HG03378 (cell line): ENCODE measurements at regions not wholly inside any gene's neighbourhood (a gene's known extent, or its start where the extent isn't known, plus 50 kb on each side); places are given as distances from the start of the nearest gene placed in this dataset.

Experiments
- ATAC-seq: cut with Tn5 transposase; IDR thresholded peaks from one replicate; pipeline ENCODE4 v1.9.1; 2021; ENCODE audit warnings: mild to moderate bottlenecking, moderate library complexity; ENCODE audit not compliant: unreplicated experiment

DNA sequence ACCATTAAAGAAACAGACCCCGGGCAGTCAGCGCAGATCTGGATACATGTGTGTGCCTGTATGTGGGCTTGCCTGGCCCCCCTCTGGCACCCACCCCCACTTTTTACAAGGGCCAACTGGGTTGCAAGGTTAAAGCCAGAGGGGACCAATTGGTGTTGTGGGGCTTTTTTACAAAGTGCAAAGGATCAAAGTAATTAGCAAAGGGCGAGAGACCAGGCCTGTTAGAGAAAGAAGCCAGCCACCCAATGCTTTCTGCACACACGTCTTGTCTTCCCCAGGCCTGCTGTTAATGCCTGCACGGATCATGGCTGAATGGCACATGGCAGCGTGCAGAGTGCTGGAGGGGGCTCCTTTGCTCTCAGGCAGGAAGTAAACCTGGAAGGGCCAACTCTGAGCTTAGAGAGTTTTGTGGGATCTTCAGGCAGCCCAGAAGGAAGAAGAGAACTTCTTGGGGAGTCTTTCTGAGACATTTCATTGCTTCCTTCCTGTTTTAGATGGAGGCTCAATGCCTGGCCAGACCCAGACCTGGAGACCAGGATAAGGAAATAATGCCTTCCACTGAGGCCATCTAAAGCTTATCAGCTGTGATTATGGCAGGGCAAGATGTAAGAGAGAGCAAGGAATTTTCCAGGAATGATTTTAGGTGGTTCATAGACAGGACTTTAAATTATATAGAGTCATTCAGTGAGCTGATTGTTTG is 523.4 kb upstream of the TBX3 start:
- no peak for ATAC-seq

DNA sequence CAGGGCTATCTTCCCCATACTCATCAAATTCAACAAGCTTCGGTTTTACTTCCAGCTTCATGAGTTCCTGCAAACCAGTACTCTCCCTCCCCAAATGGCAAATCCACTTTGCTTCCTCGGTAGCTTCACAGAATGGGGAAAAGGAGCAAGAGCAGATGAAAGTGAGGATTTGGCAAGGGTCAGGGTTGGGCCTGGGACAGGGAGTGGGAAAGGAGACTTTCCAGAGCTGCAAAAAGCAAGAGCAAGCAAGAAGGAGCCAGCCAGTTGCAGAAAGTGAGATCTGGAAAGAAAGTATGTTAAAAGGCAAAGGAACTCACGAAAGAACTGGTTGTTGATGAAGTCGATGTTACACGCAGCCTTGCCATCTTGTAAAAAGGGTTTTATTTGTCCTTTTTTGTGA is 522.8 kb upstream of the TBX3 start:
- ATAC-seq: no peak

DNA sequence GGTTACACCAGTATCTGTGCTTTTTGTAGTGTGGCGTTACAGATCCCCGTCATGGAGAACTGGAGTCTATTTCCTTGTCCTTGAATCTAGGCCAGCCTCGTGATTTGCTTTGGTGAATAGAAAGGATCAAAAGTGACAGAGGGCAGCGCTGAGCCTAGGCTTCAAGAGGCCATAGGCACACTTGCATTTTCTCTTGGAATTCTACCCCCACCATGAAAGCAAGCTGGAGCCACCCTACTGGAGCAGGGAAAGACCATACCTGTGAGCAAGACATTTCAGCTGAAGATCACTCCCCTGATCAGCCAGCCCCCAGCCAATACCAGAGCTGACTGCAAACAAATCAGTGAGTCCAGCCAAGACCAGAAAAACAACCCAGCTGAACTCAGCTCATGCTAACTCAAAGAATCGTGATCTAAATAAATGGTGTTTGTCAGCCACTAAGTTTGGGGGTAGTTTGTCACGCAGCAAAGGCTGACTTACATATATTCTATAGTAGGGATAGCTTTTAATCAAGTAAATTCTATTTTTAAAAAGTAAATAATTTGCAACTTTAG is 521.9 kb upstream of the TBX3 start:
- ATAC-seq: no peak

DNA sequence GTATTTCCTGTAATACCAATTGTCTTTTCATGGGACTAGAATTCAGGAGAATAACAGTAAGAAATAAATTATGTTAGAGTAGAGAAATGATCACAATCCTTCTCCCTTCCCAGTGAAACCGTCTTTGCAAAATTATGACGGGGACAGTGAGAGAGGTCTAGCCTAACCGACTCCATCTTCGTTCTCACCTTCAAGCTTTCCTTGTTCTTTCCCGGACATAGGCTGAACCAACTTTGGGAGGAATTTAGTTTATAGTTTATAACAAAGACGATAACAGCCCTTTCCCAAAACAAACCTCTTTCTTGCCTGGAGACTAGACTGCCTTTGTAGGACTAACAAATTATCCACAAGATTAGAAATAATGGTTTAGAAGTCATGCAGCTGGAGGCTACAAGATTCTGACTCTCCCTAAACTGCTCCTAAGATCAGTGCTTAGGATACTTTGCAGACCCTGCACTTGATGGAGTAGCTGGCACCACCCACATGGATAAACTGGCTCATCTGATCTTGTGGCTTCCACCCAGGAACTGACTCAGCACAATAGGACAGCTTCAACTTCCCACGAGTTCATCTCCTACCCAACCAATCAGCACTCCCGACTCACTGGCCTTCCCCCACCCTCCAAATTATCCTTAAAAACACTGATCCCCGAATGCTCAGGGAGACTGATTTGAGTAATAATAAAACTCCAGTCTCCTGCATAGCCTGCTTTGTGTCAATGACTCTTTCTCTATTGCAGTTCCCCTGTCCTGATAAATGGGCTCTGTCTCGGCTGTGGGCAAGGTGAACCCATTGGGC is 521.2 kb upstream of the TBX3 start:
- no peak for ATAC-seq

DNA sequence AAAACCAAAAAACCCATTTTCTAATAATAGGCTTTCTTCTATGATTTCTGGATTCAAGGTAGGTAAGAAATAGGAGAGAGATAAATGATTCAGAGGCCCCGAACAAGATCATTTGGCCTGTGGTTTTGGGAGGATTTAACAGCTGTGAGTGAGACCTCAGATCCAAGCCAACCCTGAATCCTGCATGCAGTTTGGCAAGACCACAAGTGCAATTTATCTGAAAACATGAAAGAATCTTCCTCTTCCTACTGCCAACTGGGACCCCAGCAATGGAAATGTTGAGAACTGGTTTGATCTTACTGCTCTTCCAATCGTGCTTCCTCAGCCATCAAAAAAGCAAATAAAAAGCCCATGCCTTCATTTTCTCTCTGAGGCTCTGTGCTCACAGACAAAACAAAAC is 519.7 kb upstream of the TBX3 start:
- no peak for ATAC-seq

DNA sequence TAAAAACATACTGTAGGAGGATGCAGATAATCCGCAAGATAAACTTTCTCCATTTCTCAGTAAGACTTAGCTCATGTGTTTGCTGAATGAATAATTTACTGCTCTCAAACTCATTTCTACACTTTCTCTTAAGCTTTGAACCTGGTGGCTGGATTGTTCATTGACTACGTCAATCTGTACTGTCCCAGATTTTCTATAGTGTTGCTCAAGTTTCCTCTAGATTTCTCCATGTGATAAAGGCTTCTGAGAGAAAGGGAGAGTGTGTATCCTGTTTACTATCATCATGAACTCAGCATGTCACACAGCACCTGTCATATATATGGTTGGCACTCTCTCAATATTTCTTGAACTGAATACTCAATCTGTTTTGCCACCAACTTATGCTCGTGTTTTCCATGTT is 518.0 kb upstream of the TBX3 start:
- ATAC-seq: no peak

DNA sequence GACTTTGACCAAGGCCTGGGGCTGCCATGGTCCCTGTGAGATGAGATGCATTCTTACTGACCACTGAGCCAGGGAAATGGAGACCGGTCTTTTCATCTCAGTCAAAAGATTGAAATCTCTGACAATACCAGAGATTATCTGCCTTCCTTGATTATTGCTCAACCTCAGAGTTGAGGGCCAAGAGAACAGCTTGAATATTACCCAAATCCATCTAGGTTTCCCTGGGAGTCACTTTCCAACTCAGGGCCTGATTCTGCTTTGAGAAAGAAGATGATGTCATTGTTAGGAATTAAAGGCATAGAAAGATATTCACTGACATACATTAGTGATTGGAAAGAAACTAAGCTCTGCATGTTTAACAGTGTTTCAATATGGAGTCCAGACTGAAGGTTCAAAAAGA is 515.9 kb upstream of the TBX3 start:
- no peak for ATAC-seq

DNA sequence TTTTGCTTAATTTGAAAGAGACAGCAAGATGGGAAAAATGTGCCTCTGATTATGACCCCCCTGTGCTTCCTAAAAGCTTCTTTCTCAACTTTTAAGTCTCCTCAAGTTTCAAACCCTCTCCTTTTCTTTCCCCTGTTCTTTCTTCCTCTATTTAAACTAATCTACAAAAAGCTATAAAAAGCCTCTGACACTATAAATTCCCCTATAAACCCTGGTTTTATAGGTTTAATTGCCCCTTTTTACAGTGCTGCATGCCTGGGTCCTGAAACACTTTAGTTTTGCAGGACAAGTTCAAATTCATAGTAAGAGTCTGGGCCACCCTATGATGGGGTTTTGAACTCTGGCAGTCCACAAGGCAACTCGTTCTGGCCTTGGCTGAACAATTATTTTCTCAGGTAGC is 510.9 kb upstream of the TBX3 start:
- no peak for ATAC-seq

DNA sequence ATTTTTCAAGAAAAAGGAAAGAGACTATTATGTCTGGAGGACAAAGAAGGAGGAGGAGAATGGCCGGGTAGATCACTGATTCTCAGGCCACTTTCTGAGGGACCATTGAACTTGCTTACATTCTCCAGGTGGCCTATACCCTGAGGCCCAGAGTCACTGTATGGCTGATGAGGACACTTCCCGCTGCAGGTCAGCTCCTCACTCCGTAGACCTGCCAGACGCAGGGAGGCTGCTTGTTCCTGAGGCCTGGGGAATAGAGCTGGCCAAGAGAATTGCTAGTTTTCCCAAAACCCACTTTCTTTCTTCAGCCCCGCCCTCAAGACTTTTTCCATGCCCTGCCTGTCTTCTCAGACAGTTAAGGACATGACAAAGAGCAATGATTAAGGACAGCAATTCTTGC is 510.5 kb upstream of the TBX3 start:
- no peak for ATAC-seq

DNA sequence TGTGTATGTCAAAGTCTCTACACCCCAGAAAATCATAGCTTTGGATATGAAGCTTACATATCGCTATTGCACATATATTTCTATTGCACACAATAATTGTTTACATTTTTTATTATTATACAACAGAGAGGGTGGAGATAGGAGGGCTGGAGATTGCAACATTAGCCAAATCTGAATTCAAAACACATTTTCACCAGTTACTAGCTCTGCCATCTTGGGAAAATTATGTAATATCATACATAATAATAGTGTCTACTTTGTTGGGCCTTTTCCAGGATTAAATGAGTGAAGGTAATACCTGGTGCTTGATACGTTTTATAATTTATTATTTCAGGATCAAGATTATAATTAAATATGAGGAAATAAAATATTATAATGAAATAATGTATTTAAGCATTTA is 507.4 kb upstream of the TBX3 start:
- ATAC-seq: no peak

DNA sequence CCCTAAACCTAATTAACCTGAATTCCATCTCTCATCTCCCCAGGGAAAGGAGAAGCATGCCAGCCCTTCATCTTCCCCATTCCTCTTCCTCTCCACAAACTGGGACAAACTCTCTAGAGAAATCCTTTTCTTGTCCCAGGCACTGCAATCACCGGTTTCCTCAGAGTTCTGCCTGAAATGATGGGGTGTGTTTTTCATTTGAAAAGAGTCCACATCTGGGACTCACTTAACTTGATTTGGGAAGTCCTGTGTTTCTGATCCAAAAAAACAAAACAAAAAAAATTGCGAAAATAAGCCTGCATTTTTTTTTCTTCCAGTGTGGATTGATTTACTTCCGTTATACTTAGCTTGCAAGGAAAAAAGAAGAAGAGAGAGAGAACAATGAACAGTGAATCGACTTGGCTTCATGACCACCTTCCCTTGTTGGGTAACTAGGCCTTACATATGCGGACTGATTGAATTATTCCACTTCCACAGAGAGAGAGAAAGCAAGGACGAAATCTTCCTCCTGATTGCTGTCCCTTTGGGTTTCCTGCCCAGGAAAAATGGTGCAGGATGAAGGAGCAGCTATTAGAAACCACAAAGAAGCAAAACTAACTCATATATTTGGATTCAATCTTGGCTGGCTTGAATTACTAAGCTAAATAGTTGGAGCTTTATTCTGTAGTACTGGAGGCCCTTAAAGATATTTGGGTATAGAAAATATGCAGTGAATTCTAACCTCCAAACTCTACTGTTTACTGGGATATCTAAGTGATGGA is 506.2 kb upstream of the TBX3 start:
- ATAC-seq: no peak

DNA sequence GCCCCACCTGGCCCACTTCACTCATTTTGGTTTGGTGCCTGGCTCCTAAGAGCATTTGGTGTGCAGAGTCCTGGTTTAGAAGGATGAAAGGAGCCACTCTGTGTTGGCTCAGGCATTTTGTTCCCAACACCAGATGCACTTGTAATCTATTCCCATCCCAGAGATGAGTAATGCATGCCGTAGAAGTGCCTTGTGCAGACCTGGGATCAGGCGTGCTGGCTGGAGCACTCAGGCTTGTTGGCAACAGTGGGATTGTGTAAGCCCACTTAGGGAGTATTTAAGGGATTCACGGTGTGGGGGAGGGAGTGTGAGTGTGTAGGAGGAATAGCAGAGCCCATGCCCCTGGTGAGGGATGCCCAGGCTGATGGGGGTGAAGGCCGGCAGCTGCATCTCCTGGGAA is 501.5 kb upstream of the TBX3 start:
- ATAC-seq: no peak

DNA sequence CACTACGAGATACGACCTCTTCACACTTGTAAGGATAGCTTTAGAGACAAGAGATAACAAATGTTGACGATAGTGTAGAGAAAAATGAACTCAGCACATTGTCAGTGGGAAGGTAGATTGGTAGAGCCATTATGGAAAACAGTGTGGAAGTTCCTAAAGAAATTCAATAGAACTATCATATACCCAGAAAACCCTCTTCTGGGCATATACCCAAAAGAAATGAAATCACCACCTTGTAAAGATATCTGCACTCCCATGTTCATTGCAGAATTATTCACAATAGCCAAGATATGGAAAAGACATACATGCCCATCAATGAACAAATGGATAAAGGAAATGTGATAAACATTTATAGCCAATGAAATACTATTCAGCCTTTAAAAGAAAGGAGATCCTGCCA is 499.8 kb upstream of the TBX3 start:
- no peak for ATAC-seq

DNA sequence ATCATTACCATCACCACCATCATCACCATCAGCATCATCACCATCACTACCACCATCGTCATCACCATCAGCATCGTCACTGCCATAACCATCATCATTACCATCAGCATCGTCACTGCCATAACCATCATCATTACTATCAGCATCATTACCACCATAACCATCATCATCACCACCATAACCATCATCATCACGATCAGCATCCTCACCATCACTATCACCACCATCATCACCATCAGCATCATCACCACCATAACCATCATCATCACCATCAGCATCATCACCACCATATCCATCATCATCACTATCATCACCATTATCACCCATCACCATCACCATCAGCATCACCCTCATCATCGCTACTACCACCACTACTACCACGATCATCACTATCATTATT is 493.9 kb upstream of the TBX3 start:
- ATAC-seq: no peak

DNA sequence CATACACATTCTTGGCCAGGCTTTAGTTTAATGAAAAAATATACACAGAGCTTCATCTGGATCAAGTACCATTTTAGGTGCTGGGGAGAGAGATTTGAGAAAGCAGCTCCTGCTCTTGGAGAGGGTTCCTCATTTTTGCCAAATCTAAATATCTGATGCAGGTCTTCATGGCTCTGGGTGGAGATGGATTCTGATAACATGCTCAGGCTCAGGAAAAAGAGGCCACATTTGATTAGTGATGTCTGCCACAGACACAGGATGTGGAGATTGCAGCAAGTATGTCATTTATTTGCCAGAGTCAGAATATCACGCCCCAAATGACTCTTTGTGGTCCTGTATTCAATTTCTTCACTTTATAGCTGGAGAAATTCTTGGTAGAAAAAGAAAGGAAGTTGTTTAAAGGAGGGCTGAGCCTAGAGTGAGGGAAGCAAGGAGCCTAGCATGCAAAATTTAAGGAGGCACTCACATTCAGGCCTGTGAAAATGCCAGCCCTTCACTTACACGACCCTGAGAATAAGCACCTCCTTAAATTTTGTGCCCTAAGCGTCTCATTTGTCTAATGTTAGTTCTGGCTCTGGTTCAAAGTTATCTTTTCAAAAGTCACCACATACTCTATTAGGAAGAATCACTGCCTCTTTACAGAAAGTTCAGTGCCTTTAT is 492.9 kb upstream of the TBX3 start:
- no peak for ATAC-seq

DNA sequence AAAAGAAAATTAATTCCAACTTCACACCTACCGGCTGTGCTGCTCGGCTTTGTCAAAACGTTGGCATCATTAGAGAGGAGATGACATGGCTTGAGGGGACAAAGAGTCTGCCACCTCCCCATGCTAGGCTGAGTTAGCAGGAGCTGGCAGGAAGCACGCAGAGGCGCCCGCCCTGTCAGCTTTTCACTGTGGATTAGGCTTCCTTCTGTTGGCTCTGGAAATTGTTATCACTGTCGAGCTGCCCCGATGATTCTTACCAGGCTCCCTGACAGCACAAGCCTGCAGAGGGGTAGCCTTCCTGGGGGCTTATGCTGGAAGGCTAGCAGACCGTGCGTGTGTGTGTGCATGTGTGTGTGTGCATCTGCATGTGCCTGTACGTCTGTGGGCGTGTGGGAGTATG is 490.9 kb upstream of the TBX3 start:
- ATAC-seq: no peak

DNA sequence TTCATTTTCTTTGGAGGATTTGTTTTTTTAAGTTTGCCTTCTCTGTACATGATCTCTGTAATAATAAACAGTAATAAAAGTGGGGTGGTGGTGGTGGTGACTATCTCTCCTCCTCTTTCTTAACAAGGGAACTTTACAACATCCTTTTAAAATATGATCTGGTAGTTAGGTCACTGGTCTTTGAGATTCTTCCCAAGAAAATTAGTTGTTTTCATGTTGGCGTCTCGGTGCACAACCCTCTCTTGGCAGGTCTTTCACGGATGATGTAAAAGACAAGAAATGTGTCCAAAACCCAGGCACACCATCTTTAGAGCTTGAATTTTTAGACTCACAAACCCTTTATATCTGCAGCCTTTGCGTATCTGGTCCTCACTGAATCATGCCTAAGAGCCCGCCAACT is 488.5 kb upstream of the TBX3 start:
- ATAC-seq: no peak

DNA sequence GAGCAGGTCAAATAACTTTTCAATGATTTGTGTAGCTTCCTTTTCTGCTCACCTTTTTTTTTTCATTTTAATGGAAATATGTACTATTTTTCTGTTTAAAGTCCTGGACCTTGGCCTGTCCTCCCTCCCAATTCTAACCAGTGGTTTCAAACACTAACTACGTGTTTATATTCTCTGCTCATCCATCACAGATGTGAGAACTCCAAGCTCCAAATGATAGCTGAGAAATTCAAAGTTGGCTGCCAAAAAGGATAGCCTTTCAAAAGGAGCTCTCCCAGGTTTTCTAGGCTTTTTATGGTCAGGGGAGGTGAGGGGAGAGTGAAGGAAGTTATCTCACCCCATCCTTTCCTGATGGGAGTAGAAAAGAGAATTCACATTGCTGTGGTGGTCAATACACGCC is 486.0 kb upstream of the TBX3 start:
- ATAC-seq: no peak

DNA sequence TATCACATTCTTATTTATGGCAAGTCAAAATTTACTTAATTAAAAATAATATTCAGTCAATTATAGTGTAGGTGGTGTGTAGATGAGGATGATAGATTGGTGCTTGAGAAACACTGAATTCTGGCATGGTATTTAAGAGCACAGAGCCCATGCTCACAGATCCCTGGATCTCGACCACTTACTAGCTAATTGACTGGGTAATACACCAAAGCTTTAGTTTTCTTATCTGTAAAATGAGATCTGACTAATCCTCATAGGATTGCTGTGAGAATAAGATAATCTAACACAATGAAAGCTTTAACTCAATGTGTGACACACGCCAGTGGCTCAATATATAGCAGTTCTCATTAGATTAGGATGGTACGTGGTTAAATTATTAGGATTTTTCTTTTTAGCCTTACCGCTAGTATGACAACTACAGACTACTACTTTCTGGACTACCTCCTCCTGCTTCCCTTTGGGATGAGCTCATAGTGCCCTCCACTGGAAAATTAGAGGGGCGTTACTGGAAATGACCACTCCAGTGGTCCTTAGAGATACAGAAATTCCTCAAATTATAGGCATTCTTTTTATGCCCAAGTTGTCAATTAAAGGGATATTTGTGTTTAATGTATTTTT is 482.8 kb upstream of the TBX3 start:
- ATAC-seq: no peak

DNA sequence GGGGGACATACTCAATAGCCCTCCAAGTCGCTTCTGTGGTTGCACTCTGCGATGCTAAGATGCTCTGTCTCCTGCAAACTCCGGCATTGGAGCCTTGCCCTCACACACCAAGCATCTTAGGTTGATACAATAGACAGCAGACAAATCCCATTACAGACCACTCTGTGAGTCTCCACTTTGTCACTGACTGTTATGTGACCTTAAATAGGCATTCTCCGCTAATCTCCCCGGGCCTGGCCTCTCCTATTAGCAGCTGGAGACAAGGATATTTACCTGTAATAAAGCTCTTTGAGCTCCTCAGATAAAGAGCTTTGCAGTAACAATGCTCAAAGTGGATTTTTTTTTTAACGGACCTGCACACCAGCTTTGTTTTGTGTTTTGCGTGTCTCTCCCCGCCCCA is 479.7 kb upstream of the TBX3 start:
- ATAC-seq: no peak
